NB4 (cell line): ENCODE measurements at regions not wholly inside any gene's neighbourhood (a gene's known extent, or its start where the extent isn't known, plus 50 kb on each side); places are given as distances from the start of the nearest gene placed in this dataset.
"Not testable (repeated sequence)": the region's sequence is repeated elsewhere in the genome, so short reads cannot be mapped to it uniquely, and the experiment has no call there.

ENCODE experiments used
- DNase-seq: peaks from one replicate; pipeline ENCODE4 v3.0.0; 2010; ENCODE audit warnings: low read depth
- H3K4me3 ChIP-seq: one replicate; pipeline ENCODE4 v1.5.1; 2011; ENCODE audit warnings: mild to moderate bottlenecking, low read depth, low read length, moderate library complexity
- CTCF ChIP-seq: IDR thresholded peaks from one replicate; pipeline ENCODE4 v1.5.1; 2012; ENCODE audit warnings: low read depth, low read length
- MAX ChIP-seq: IDR thresholded peaks from 2 replicates; pipeline ENCODE4 v1.6.1; 2011; ENCODE audit warnings: low read depth, low read length
- MYC ChIP-seq: IDR thresholded peaks from 2 replicates; pipeline ENCODE4 v1.6.1; 2011; ENCODE audit warnings: low read depth, low read length
- POLR2A ChIP-seq: IDR thresholded peaks from 2 replicates; pipeline ENCODE4 v1.6.1; 2011; ENCODE audit warnings: mild to moderate bottlenecking; ENCODE audit not compliant: insufficient read length; ENCODE audit errors: extremely low read depth

GRCh38 chr12:63010698-63011097 lies 75.7 kb upstream of the PPM1H start:
- H3K4me3 ChIP-seq: no peak overlapping the region
- no peak for TF ChIP-seq MAX
- no peak for TF ChIP-seq MYC
- no peak for TF ChIP-seq CTCF
- no peak for TF ChIP-seq POLR2A
- no peak for DNase-seq

- TF ChIP-seq CTCF (no peak), POLR2A (no peak), MYC (no peak), MAX (no peak)
- no peak overlapping the region for H3K4me3 ChIP-seq
- DNase-seq: no peak
These were observed 73.4 kb upstream of the PPM1H start for GRCh38 chr12:63008372-63008771.

GRCh38 chr12:63007726-63008125 lies 72.8 kb upstream of the PPM1H start:
- DNase-seq: no peak
- H3K4me3 ChIP-seq: no peak overlapping the region
- TF ChIP-seq CTCF: no peak
- TF ChIP-seq POLR2A: no peak
- TF ChIP-seq MAX: no peak
- TF ChIP-seq MYC: no peak

- H3K4me3 ChIP-seq: no peak overlapping the region
- DNase-seq: peak; percentile 14
- no peak for TF ChIP-seq CTCF
- no peak for TF ChIP-seq MYC
- TF ChIP-seq POLR2A: no peak
- TF ChIP-seq MAX: no peak
These were observed 71.6 kb upstream of the PPM1H start for GRCh38 chr12:63006536-63006935.

GRCh38 chr12:63005382-63005781 lies 70.4 kb upstream of the PPM1H start:
- no peak for DNase-seq
- no peak overlapping the region for H3K4me3 ChIP-seq
- no peak for TF ChIP-seq MYC
- TF ChIP-seq MAX: no peak
- no peak for TF ChIP-seq POLR2A
- TF ChIP-seq CTCF: no peak

GRCh38 chr12:63003223-63003819 lies 68.4 kb upstream of the PPM1H start:
- no peak for DNase-seq
- TF ChIP-seq MYC: no peak
- no peak overlapping the region for H3K4me3 ChIP-seq

GRCh38 chr12:63002059-63002458 lies 67.1 kb upstream of the PPM1H start:
- not testable (repeated sequence) for H3K4me3 ChIP-seq, DNase-seq
